HL-60 (cell line): ENCODE measurements at regions not wholly inside any gene's neighbourhood (a gene's known extent, or its start where the extent isn't known, plus 50 kb on each side); places are given as distances from the start of the nearest gene placed in this dataset.

Source experiments
- DNase-seq, 2 experiments: peaks; one replicate each; pipeline ENCODE4 v3.0.0-alpha.2; 2010 to 2020; ENCODE audit warnings: low read depth in 1 of 2, low spot score in 1 of 2
- H3K27ac ChIP-seq: fragments of 250-450 bp; sonication (Bioruptor Pico); replicated peaks from 2 replicates; pipeline ENCODE4 v1.5.1; 2020; ENCODE audit warnings: mild to moderate bottlenecking, moderate library complexity
- H3K27me3 ChIP-seq: fragments of 250-450 bp; sonication (Bioruptor Pico); 2 replicates; pipeline ENCODE4 v1.5.1; 2021; ENCODE audit warnings: mild to moderate bottlenecking, moderate library complexity; ENCODE audit not compliant: insufficient read depth, poor library complexity, severe bottlenecking
- H3K4me3 ChIP-seq: replicated peaks from 2 replicates; pipeline ENCODE4 v1.5.1; 2011; ENCODE audit warnings: mild to moderate bottlenecking, control low read depth, low read length; ENCODE audit not compliant: insufficient read depth
- GABPA ChIP-seq: IDR thresholded peaks from 2 replicates; pipeline ENCODE4 v1.6.1; 2012; ENCODE audit warnings: low read depth
- POLR2AphosphoS5 ChIP-seq: IDR thresholded peaks from 2 replicates; pipeline ENCODE4 v1.6.1; 2012; ENCODE audit warnings: low read depth
- REST ChIP-seq: IDR thresholded peaks from 2 replicates; pipeline ENCODE4 v1.6.1; 2012; ENCODE audit warnings: low read depth; ENCODE audit not compliant: insufficient replicate concordance
- SPI1 ChIP-seq: IDR thresholded peaks from 2 replicates; pipeline ENCODE4 v1.6.1; 2012; ENCODE audit warnings: low read depth, mild to moderate bottlenecking, borderline replicate concordance
- TF ChIP-seq, protein P1 (sequence below): IDR thresholded peaks from one replicate; pipeline ENCODE4 v1.5.1; 2011; ENCODE audit warnings: low read length, control low read depth, inconsistent platforms; ENCODE audit not compliant: insufficient read depth

- no peak overlapping the region for H3K4me3 ChIP-seq
- no peaks in the 10 kb centered on the region for H3K27me3 ChIP-seq
- no peak for DNase-seq
Observed at GRCh38 chr1:67482733-67483482, 52.7 kb upstream of the SERBP1 start.

GRCh38 chr1:67484492-67484891, 54.3 kb upstream of the SERBP1 start:
- Histone ChIP-seq H3K4me3 (no peak overlapping the region), H3K27ac (no peak overlapping the region), H3K27me3 (no peaks in the 10 kb centered on the region)
- no peak for DNase-seq
- TF ChIP-seq REST (no peak), POLR2AphosphoS5 (no peak), GABPA (no peak), SPI1 (no peak)
- TF ChIP-seq, protein P1, sequence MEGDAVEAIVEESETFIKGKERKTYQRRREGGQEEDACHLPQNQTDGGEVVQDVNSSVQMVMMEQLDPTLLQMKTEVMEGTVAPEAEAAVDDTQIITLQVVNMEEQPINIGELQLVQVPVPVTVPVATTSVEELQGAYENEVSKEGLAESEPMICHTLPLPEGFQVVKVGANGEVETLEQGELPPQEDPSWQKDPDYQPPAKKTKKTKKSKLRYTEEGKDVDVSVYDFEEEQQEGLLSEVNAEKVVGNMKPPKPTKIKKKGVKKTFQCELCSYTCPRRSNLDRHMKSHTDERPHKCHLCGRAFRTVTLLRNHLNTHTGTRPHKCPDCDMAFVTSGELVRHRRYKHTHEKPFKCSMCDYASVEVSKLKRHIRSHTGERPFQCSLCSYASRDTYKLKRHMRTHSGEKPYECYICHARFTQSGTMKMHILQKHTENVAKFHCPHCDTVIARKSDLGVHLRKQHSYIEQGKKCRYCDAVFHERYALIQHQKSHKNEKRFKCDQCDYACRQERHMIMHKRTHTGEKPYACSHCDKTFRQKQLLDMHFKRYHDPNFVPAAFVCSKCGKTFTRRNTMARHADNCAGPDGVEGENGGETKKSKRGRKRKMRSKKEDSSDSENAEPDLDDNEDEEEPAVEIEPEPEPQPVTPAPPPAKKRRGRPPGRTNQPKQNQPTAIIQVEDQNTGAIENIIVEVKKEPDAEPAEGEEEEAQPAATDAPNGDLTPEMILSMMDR, result no peak

More at GRCh38 chr1:67482733-67483482, 52.7 kb upstream of the SERBP1 start:
- TF ChIP-seq SPI1 (no peak), POLR2AphosphoS5 (no peak), GABPA (no peak), REST (no peak)
- TF ChIP-seq, protein P1, result no peak
- no peak overlapping the region for H3K27ac ChIP-seq

GRCh38 chr1:67485046-67485811, 55.0 kb upstream of the SERBP1 start:
- Histone ChIP-seq H3K27me3 (no peaks in the 10 kb centered on the region), H3K27ac (no peak overlapping the region), H3K4me3 (no peak overlapping the region)
- TF ChIP-seq SPI1 (no peak), REST (no peak), POLR2AphosphoS5 (no peak), GABPA (no peak)
- TF ChIP-seq, protein P1, result no peak
- DNase-seq, result no peak
